HEK293 (cell line): ENCODE measurements at regions not wholly inside any gene's neighbourhood (a gene's known extent, or its start where the extent isn't known, plus 50 kb on each side); places are given as distances from the start of the nearest gene placed in this dataset.

ENCODE experiments used
- CTCF ChIA-PET: fragments of 350-600 bp; formaldehyde crosslinking; extraction: SDS; loops from one replicate; lab custom pipeline; 2021; ENCODE audit warnings: antibody characterized with exemption; lab: Yijun Ruan, JAX
- POLR2A ChIA-PET: fragments of 300-600 bp; formaldehyde crosslinking; extraction: SDS; loops from one replicate; lab custom pipeline; 2020; ENCODE audit warnings: antibody characterized with exemption, inconsistent platforms; lab: Yijun Ruan, JAX
- H3K27ac ChIP-seq: fragments of 200-500 bp; sonication (Bioruptor generic); 2 replicates; pipeline ENCODE4 v1.5.1; 2014; ENCODE audit warnings: low read depth, low read length, control low read depth, inconsistent platforms; ENCODE audit errors: extremely low read depth
- H3K36me3 ChIP-seq, 2 experiments: fragments of 200-500 bp in 1 of 2; sonication (Bioruptor generic) in 1 of 2; 1 replicate in 1 of 2; 2 replicates in 1 of 2; pipeline ENCODE4 v1.5.1; 2014 to 2017; ENCODE audit warnings: inconsistent platforms in 2 of 2, low read length in 2 of 2; ENCODE audit not compliant: control insufficient read depth in 2 of 2, insufficient read depth in 1 of 2
- H3K4me1 ChIP-seq: fragments of 200-500 bp; sonication (Bioruptor generic); 2 replicates; pipeline ENCODE4 v1.5.1; 2014; ENCODE audit warnings: mild to moderate bottlenecking, low read length, inconsistent platforms; ENCODE audit not compliant: control insufficient read depth, insufficient read depth
- H3K4me3 ChIP-seq: 2 replicates; pipeline ENCODE4 v1.5.1; 2011; ENCODE audit warnings: low read depth, mild to moderate bottlenecking, control low read depth, low read length, moderate library complexity
- H3K9me3 ChIP-seq: fragments of 200-500 bp; sonication (Bioruptor generic); 2 replicates; pipeline ENCODE4 v1.5.1; 2014; ENCODE audit warnings: low read depth, low read length, inconsistent platforms; ENCODE audit not compliant: control insufficient read depth, insufficient read depth
- EGR2 ChIP-seq: fragments of 450-650 bp; formaldehyde crosslinking; IDR thresholded peaks from 2 replicates; pipeline ENCODE4 v1.5.1; 2016; ENCODE audit warnings: low read depth, missing biosample characterization, missing genetic modification characterization
- GLI2 ChIP-seq: fragments of 450-650 bp; formaldehyde crosslinking; IDR thresholded peaks from 2 replicates; pipeline ENCODE4; 2017; ENCODE audit warnings: missing biosample characterization, missing genetic modification characterization, low read depth, borderline replicate concordance
- HOXA7 ChIP-seq: sonication (generic); formaldehyde crosslinking; IDR thresholded peaks from 2 replicates; pipeline ENCODE4 v1.8.1; 2022; ENCODE audit warnings: missing genetic modification reagents, borderline replicate concordance
- KLF7 ChIP-seq: fragments of 450-650 bp; formaldehyde crosslinking; IDR thresholded peaks from 2 replicates; pipeline ENCODE4 v1.5.1; 2016; ENCODE audit warnings: missing biosample characterization, missing genetic modification characterization, borderline replicate concordance
- MEIS1 ChIP-seq: sonication (generic); formaldehyde crosslinking; IDR thresholded peaks from 2 replicates; pipeline ENCODE4 v1.8.1; 2022; ENCODE audit warnings: missing genetic modification reagents, mild to moderate bottlenecking, borderline replicate concordance
- MZF1 ChIP-seq: fragments of 450-650 bp; formaldehyde crosslinking; IDR thresholded peaks from 2 replicates; pipeline ENCODE4 v1.5.1; 2017; ENCODE audit warnings: missing biosample characterization, missing genetic modification characterization, borderline replicate concordance
- OSR2 ChIP-seq: fragments of 450-650 bp; formaldehyde crosslinking; IDR thresholded peaks from 2 replicates; pipeline ENCODE4 v1.5.1; 2016; ENCODE audit warnings: missing biosample characterization, missing genetic modification characterization
- SP2 ChIP-seq: fragments of 450-650 bp; formaldehyde crosslinking; IDR thresholded peaks from 2 replicates; pipeline ENCODE4 v1.5.1; 2016; ENCODE audit warnings: missing biosample characterization, missing genetic modification characterization
- YY1 ChIP-seq: fragments of 450-650 bp; formaldehyde crosslinking; IDR thresholded peaks from 2 replicates; pipeline ENCODE4 v1.5.1; 2018; ENCODE audit warnings: missing biosample characterization, missing genetic modification characterization
- ZBTB1 ChIP-seq: fragments of 450-650 bp; formaldehyde crosslinking; IDR thresholded peaks from 2 replicates; pipeline ENCODE4 v1.5.1; 2016; ENCODE audit warnings: missing biosample characterization, missing genetic modification characterization
- ZBTB48 ChIP-seq: fragments of 450-650 bp; formaldehyde crosslinking; IDR thresholded peaks from 2 replicates; pipeline ENCODE4 v1.5.1; 2016; ENCODE audit warnings: missing biosample characterization, missing genetic modification characterization
- ZNF146 ChIP-seq: fragments of 450-650 bp; formaldehyde crosslinking; IDR thresholded peaks from 2 replicates; pipeline ENCODE4 v1.5.1; 2016; ENCODE audit warnings: missing biosample characterization, missing genetic modification characterization
- ZNF184 ChIP-seq: fragments of 450-650 bp; IDR thresholded peaks from 2 replicates; pipeline ENCODE4 v1.5.1; 2018; ENCODE audit warnings: missing biosample characterization, mild to moderate bottlenecking, missing genetic modification characterization
- ZNF202 ChIP-seq: fragments of 450-650 bp; formaldehyde crosslinking; IDR thresholded peaks from 2 replicates; pipeline ENCODE4 v1.5.1; 2016; ENCODE audit warnings: missing biosample characterization, missing genetic modification characterization, borderline replicate concordance
- ZNF239 ChIP-seq: fragments of 450-650 bp; formaldehyde crosslinking; IDR thresholded peaks from 2 replicates; pipeline ENCODE4 v1.5.1; 2016; ENCODE audit warnings: missing biosample characterization, missing genetic modification characterization
- ZNF433 ChIP-seq: fragments of 450-650 bp; formaldehyde crosslinking; IDR thresholded peaks from 2 replicates; pipeline ENCODE4 v1.5.1; 2016; ENCODE audit warnings: missing biosample characterization, missing genetic modification characterization, low read depth
- ZNF548 ChIP-seq: fragments of 450-650 bp; formaldehyde crosslinking; IDR thresholded peaks from 2 replicates; pipeline ENCODE4 v1.5.1; 2016; ENCODE audit warnings: missing biosample characterization, missing genetic modification characterization
- ZNF558 ChIP-seq: fragments of 450-650 bp; formaldehyde crosslinking; IDR thresholded peaks from 2 replicates; pipeline ENCODE4 v1.5.1; 2016; ENCODE audit warnings: missing biosample characterization, missing genetic modification characterization
- ZNF658 ChIP-seq: fragments of 450-650 bp; formaldehyde crosslinking; IDR thresholded peaks from 2 replicates; pipeline ENCODE4; 2016; ENCODE audit warnings: missing biosample characterization, missing genetic modification characterization
- ZNF701 ChIP-seq: fragments of 450-650 bp; formaldehyde crosslinking; IDR thresholded peaks from 2 replicates; pipeline ENCODE4 v1.5.1; 2016; ENCODE audit warnings: missing biosample characterization, missing genetic modification characterization
- ZNF707 ChIP-seq: fragments of 450-650 bp; formaldehyde crosslinking; IDR thresholded peaks from 2 replicates; pipeline ENCODE4 v1.5.1; 2016; ENCODE audit warnings: missing biosample characterization, missing genetic modification characterization
- ZNF768 ChIP-seq: fragments of 450-650 bp; formaldehyde crosslinking; IDR thresholded peaks from 2 replicates; pipeline ENCODE4 v1.5.1; 2018; ENCODE audit warnings: missing biosample characterization, mild to moderate bottlenecking, missing genetic modification characterization
- TF ChIP-seq, protein P1 (sequence below): fragments of 450-650 bp; formaldehyde crosslinking; conservative IDR thresholded peaks from 2 replicates; pipeline ENCODE4 v1.5.1; 2016; ENCODE audit warnings: low read depth, missing biosample characterization, missing genetic modification characterization
- TF ChIP-seq, protein P2 (sequence below): fragments of 450-650 bp; formaldehyde crosslinking; IDR thresholded peaks from 2 replicates; pipeline ENCODE4 v1.5.1; 2017; ENCODE audit warnings: missing biosample characterization, missing genetic modification characterization
- TF ChIP-seq, protein P3 (sequence below): fragments of 450-650 bp; formaldehyde crosslinking; IDR thresholded peaks from 2 replicates; pipeline ENCODE4 v1.5.1; 2016; ENCODE audit warnings: missing biosample characterization, missing genetic modification characterization
- TF ChIP-seq, protein P4 (sequence below): fragments of 450-650 bp; formaldehyde crosslinking; IDR thresholded peaks from 2 replicates; pipeline ENCODE4 v1.5.1; 2016; ENCODE audit warnings: missing biosample characterization, missing genetic modification characterization

DNA sequence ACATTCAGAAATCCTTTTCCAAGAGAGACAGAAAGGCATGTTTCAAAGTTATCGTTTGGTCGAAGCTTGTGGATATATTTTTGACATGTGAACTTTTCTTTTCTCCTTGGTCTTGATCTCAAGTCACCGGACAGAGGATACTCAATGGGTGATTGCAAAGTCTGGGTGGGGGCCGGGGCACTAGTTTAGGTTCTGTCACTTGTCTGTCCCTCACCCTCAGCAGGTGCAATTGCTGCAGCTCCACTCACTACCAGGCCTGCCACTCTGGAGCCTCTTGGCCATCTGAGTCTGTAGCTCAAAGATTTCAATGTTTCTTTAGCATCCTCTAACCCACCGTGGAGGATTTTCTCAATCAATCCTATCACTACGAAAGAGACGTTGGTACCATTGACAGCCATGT lies 246.0 kb upstream of the C1orf174 start:
- no peak for TF ChIP-seq GLI2
- TF ChIP-seq ZNF707 = no peak
- TF ChIP-seq MEIS1 (CRISPR knock-in tag) = no peak
- CTCF ChIA-PET = no interaction called here
- no peak overlapping the region for H3K4me3 ChIP-seq
- no peaks in the 10 kb centered on the region for H3K36me3 ChIP-seq
- H3K4me1 ChIP-seq = no peaks in the 10 kb centered on the region
- POLR2A ChIA-PET = no interaction called here
- no peaks in the 10 kb centered on the region for H3K9me3 ChIP-seq
- H3K27ac ChIP-seq = no peak overlapping the region

DNA sequence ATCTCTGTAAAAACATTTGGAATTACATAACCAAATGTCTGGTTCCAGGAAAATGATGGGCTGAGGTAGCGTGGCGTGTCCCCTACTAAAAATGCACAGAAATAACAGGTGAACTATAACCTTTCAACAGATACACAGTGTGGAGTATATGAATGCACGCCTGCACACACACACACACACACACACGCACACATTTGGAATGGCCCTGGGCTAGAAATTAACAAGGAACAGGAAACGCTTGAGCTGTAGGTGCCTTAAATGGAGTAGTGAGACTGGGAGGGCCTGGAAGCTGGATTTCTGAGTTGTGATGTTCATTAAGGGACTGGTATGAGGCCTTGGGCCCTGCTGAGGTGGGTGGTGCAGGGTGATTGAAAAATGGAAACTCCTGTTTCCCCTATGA lies 246.5 kb upstream of the C1orf174 start:
- Histone ChIP-seq H3K4me1 (no peaks in the 10 kb centered on the region), H3K9me3 (no peaks in the 10 kb centered on the region), H3K36me3 (no peaks in the 10 kb centered on the region), H3K27ac (no peak overlapping the region), H3K4me3 (no peak overlapping the region)
- TF ChIP-seq ZNF548 (tag by site-specific recombination) (no peak), KLF7 (tag by site-specific recombination) (no peak), YY1 (no peak), ZBTB48 (tag by site-specific recombination) (no peak), MZF1 (tag by site-specific recombination) (no peak), ZNF768 (tag by site-specific recombination) (no peak)
- TF ChIP-seq, protein P1, sequence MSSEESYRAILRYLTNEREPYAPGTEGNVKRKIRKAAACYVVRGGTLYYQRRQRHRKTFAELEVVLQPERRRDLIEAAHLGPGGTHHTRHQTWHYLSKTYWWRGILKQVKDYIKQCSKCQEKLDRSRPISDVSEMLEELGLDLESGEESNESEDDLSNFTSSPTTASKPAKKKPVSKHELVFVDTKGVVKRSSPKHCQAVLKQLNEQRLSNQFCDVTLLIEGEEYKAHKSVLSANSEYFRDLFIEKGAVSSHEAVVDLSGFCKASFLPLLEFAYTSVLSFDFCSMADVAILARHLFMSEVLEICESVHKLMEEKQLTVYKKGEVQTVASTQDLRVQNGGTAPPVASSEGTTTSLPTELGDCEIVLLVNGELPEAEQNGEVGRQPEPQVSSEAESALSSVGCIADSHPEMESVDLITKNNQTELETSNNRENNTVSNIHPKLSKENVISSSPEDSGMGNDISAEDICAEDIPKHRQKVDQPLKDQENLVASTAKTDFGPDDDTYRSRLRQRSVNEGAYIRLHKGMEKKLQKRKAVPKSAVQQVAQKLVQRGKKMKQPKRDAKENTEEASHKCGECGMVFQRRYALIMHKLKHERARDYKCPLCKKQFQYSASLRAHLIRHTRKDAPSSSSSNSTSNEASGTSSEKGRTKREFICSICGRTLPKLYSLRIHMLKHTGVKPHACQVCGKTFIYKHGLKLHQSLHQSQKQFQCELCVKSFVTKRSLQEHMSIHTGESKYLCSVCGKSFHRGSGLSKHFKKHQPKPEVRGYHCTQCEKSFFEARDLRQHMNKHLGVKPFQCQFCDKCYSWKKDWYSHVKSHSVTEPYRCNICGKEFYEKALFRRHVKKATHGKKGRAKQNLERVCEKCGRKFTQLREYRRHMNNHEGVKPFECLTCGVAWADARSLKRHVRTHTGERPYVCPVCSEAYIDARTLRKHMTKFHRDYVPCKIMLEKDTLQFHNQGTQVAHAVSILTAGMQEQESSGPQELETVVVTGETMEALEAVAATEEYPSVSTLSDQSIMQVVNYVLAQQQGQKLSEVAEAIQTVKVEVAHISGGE = no peak
- ChIA-PET CTCF (no interaction called here), POLR2A (no interaction called here)

DNA sequence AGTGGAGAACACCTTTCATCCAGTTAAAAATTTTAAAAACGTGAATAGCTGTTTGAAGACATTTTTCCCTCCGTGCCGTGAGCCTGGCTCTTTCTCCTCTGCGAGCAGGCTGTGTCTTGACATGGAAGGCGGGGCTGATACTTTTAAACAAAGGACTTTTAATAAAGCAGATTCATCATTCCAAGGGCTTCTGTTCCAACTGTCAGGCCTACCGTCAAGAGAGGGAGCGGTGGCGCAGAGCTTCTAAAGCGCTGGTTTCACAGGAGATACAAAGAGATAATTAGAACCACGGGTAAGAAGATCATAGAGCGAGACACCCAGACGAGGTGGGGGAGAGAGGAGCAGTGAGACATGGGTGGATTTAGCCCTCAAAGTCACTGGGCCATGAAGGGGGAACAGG lies 247.4 kb upstream of the C1orf174 start:
- no peaks in the 10 kb centered on the region for H3K9me3 ChIP-seq
- no peaks in the 10 kb centered on the region for H3K36me3 ChIP-seq
- H3K27ac ChIP-seq = no peak overlapping the region
- POLR2A ChIA-PET = no interaction called here
- no peak overlapping the region for H3K4me3 ChIP-seq
- no peaks in the 10 kb centered on the region for H3K4me1 ChIP-seq
- CTCF ChIA-PET = no interaction called here
- TF ChIP-seq ZNF239 (tag by site-specific recombination) (no peak), EGR2 (tag by site-specific recombination) (no peak), ZNF433 (tag by site-specific recombination) (no peak), ZNF146 (tag by site-specific recombination) (no peak), ZNF658 (tag by site-specific recombination) (no peak), ZNF548 (tag by site-specific recombination) (no peak), ZNF558 (tag by site-specific recombination) (no peak), ZNF184 (no peak), SP2 (no peak), HOXA7 (CRISPR knock-in tag) (no peak), ZBTB1 (tag by site-specific recombination) (no peak), ZNF701 (no peak), OSR2 (tag by site-specific recombination) (no peak), ZNF202 (no peak)
- TF ChIP-seq, protein P2, sequence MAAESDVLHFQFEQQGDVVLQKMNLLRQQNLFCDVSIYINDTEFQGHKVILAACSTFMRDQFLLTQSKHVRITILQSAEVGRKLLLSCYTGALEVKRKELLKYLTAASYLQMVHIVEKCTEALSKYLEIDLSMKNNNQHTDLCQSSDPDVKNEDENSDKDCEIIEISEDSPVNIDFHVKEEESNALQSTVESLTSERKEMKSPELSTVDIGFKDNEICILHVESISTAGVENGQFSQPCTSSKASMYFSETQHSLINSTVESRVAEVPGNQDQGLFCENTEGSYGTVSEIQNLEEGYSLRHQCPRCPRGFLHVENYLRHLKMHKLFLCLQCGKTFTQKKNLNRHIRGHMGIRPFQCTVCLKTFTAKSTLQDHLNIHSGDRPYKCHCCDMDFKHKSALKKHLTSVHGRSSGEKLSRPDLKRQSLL (tag by site-specific recombination) = no peak
- TF ChIP-seq, protein P3, sequence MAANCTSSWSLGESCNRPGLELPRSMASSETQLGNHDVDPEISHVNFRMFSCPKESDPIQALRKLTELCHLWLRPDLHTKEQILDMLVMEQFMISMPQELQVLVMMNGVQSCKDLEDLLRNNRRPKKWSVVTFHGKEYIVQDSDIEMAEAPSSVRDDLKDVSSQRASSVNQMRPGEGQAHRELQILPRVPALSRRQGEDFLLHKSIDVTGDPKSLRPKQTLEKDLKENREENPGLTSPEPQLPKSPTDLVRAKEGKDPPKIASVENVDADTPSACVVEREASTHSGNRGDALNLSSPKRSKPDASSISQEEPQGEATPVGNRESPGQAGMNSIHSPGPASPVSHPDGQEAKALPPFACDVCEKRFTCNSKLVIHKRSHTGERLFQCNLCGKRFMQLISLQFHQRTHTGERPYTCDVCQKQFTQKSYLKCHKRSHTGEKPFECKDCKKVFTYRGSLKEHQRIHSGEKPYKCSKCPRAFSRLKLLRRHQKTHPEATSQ (tag by site-specific recombination) = no peak
- TF ChIP-seq, protein P4, sequence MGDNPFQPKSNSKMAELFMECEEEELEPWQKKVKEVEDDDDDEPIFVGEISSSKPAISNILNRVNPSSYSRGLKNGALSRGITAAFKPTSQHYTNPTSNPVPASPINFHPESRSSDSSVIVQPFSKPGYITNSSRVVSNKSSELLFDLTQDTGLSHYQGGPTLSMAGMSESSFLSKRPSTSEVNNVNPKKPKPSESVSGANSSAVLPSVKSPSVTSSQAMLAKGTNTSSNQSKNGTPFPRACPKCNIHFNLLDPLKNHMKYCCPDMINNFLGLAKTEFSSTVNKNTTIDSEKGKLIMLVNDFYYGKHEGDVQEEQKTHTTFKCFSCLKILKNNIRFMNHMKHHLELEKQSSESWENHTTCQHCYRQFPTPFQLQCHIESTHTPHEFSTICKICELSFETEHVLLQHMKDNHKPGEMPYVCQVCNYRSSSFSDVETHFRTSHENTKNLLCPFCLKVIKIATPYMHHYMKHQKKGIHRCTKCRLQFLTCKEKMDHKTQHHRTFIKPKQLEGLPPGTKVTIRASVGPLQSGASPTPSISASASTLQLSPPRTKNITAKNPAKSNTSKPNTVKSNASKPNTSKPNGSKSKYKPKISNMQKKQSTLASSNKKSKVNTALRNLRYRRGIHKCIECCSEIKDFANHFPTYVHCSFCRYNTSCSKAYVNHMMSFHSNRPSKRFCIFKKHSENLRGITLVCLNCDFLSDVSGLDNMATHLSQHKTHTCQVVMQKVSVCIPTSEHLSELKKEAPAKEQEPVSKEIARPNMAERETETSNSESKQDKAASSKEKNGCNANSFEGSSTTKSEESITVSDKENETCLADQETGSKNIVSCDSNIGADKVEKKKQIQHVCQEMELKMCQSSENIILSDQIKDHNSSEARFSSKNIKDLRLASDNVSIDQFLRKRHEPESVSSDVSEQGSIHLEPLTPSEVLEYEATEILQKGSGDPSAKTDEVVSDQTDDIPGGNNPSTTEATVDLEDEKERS = no peak
